VCaP (cell line): ENCODE measurements at regions not wholly inside any gene's neighbourhood (a gene's known extent, or its start where the extent isn't known, plus 50 kb on each side); places are given as distances from the start of the nearest gene placed in this dataset.

Experiments
- H3K27ac ChIP-seq: fragments of 450-650 bp; 2 replicates; pipeline ENCODE4 v1.5.1; 2017
- CTCF ChIP-seq: fragments of 450-650 bp; conservative IDR thresholded peaks from 2 replicates; pipeline ENCODE4 v1.5.1; 2017; ENCODE audit warnings: mild to moderate bottlenecking, moderate library complexity

GRCh38 chrX:123809854-123810375 lies 49.9 kb upstream of the XIAP start:
- no peak overlapping the region for H3K27ac ChIP-seq

More at GRCh38 chrX:123809854-123810375, 49.9 kb upstream of the XIAP start:
- TF ChIP-seq CTCF, result no peak
